ENCODE measurements at regions not wholly inside any gene's neighbourhood (a gene's known extent, or its start where the extent isn't known, plus 50 kb on each side); places are given as distances from the start of the nearest gene placed in this dataset.

GRCh38 chr3:88657459-88657858 is 450.0 kb upstream of the EPHA3 start:
- Histone ChIP-seq H3K9ac (no peak overlapping the region), H3K4me3 (ENCODE audit: low read depth in 2 of 2, low read length in 1 of 2) (no peak overlapping the region), H3K27ac (ENCODE audit: low read depth in 2 of 2, low read length in 1 of 2) (no peak overlapping the region), H3K36me3 (replicated peaks in 1 of 2; ENCODE audit: control insufficient read depth in 1 of 2, insufficient read depth in 2 of 2, low read length in 1 of 2) (no peaks in the 10 kb centered on the region), H3K27me3 (ENCODE audit: insufficient read depth) (no peaks in the 10 kb centered on the region), H3K4me2 (no peak overlapping the region), H3K9me3 (no peaks in the 10 kb centered on the region), H3K4me1 (ENCODE audit: control insufficient read depth in 1 of 2, insufficient read depth in 2 of 2, low read depth in 1 of 2, low read length in 1 of 2) (no peaks in the 10 kb centered on the region), H3F3A (replicated peaks; ENCODE audit: insufficient read depth) (no peaks in the 10 kb centered on the region), H3K79me2 (ENCODE audit: insufficient read depth) (no peaks in the 10 kb centered on the region), H3K9me2 (no peaks in the 10 kb centered on the region), H2AFZ (ENCODE audit: low read depth) (no peak overlapping the region), H4K20me1 (ENCODE audit: insufficient read depth) (no peaks in the 10 kb centered on the region)
- POLR2A ChIA-PET, result no interaction called here
- no peak for TF ChIP-seq MXI1 (IDR thresholded peaks at IDR 0.05; ENCODE audit: low read depth, low read length)
- TF ChIP-seq RXRA (IDR thresholded peaks at IDR 0.05; ENCODE audit: borderline replicate concordance, low read depth), result no peak
- TF ChIP-seq EZH2phosphoT487 (IDR thresholded peaks at IDR 0.05; ENCODE audit: borderline replicate concordance, low read depth), result no peak
- TF ChIP-seq RAD21 (IDR thresholded peaks at IDR 0.05; ENCODE audit: low read length), result no peak
- CTCF ChIA-PET, result no interaction called here
- 5% methylated on average over 4 of the region's 4 CpGs for WGBS (ENCODE audit: low lambda C conversion rate)
- no peak for DNase-seq

GRCh38 chr3:88661433-88661824 is 446.0 kb upstream of the EPHA3 start:
- Histone ChIP-seq H3K4me2 (no peak overlapping the region), H3F3A (replicated peaks; ENCODE audit: insufficient read depth) (no peaks in the 10 kb centered on the region), H3K4me3 (ENCODE audit: low read depth in 2 of 2, low read length in 1 of 2) (no peak overlapping the region), H4K20me1 (ENCODE audit: insufficient read depth) (no peaks in the 10 kb centered on the region), H3K4me1 (ENCODE audit: control insufficient read depth in 1 of 2, insufficient read depth in 2 of 2, low read depth in 1 of 2, low read length in 1 of 2) (no peaks in the 10 kb centered on the region), H3K79me2 (ENCODE audit: insufficient read depth) (no peaks in the 10 kb centered on the region), H3K36me3 (replicated peaks in 1 of 2; ENCODE audit: control insufficient read depth in 1 of 2, insufficient read depth in 2 of 2, low read length in 1 of 2) (no peaks in the 10 kb centered on the region), H3K9me3 (no peaks in the 10 kb centered on the region), H3K27ac (ENCODE audit: low read depth in 2 of 2, low read length in 1 of 2) (no peak overlapping the region), H3K27me3 (ENCODE audit: insufficient read depth) (no peaks in the 10 kb centered on the region), H3K9me2 (no peaks in the 10 kb centered on the region), H3K9ac (no peak overlapping the region), H2AFZ (ENCODE audit: low read depth) (no peak overlapping the region)
- TF ChIP-seq RCOR1 (IDR thresholded peaks at IDR 0.05; ENCODE audit: low read length), result no peak
- TF ChIP-seq, protein P1, sequence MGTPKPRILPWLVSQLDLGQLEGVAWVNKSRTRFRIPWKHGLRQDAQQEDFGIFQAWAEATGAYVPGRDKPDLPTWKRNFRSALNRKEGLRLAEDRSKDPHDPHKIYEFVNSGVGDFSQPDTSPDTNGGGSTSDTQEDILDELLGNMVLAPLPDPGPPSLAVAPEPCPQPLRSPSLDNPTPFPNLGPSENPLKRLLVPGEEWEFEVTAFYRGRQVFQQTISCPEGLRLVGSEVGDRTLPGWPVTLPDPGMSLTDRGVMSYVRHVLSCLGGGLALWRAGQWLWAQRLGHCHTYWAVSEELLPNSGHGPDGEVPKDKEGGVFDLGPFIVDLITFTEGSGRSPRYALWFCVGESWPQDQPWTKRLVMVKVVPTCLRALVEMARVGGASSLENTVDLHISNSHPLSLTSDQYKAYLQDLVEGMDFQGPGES (IDR thresholded peaks at IDR 0.05; ENCODE audit: low read depth, low read length), result no peak
- no peak for TF ChIP-seq SMC3 (IDR thresholded peaks at IDR 0.05; ENCODE audit: low read depth, low read length)
- TF ChIP-seq NFIC (IDR thresholded peaks at IDR 0.05; ENCODE audit: borderline replicate concordance), result no peak
- no peak for TF ChIP-seq GATA2 (CRISPR knock-in tag; IDR thresholded peaks at IDR 0.05)
- TF ChIP-seq EZH2phosphoT487 (IDR thresholded peaks at IDR 0.05; ENCODE audit: borderline replicate concordance, low read depth), result no peak
- no peak for TF ChIP-seq MEF2A (IDR thresholded peaks at IDR 0.05; ENCODE audit: borderline replicate concordance, low read depth)
- TF ChIP-seq RAD21 (IDR thresholded peaks at IDR 0.05; ENCODE audit: low read length), result no peak
- TF ChIP-seq, protein P2, sequence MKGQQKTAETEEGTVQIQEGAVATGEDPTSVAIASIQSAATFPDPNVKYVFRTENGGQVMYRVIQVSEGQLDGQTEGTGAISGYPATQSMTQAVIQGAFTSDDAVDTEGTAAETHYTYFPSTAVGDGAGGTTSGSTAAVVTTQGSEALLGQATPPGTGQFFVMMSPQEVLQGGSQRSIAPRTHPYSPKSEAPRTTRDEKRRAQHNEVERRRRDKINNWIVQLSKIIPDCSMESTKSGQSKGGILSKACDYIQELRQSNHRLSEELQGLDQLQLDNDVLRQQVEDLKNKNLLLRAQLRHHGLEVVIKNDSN (IDR thresholded peaks at IDR 0.05; ENCODE audit: borderline replicate concordance, low read depth), result no peak
- 2% methylated on average over 3 of the region's 3 CpGs for WGBS (ENCODE audit: low lambda C conversion rate)
- ChIA-PET CTCF (no interaction called here), POLR2A (no interaction called here)
- DNase-seq, result no peak

- Histone ChIP-seq H3F3A (replicated peaks; ENCODE audit: insufficient read depth) (no peaks in the 10 kb centered on the region), H3K9me3 (no peaks in the 10 kb centered on the region), H3K27ac (ENCODE audit: low read depth in 2 of 2, low read length in 1 of 2) (no peak overlapping the region), H3K79me2 (ENCODE audit: insufficient read depth) (no peaks in the 10 kb centered on the region), H4K20me1 (ENCODE audit: insufficient read depth) (no peaks in the 10 kb centered on the region), H3K36me3 (replicated peaks in 1 of 2; ENCODE audit: control insufficient read depth in 1 of 2, insufficient read depth in 2 of 2, low read length in 1 of 2) (no peaks in the 10 kb centered on the region), H2AFZ (ENCODE audit: low read depth) (no peak overlapping the region), H3K27me3 (ENCODE audit: insufficient read depth) (no peaks in the 10 kb centered on the region), H3K9ac (no peak overlapping the region), H3K9me2 (no peaks in the 10 kb centered on the region), H3K4me2 (no peak overlapping the region), H3K4me3 (ENCODE audit: low read depth in 2 of 2, low read length in 1 of 2) (no peak overlapping the region), H3K4me1 (ENCODE audit: control insufficient read depth in 1 of 2, insufficient read depth in 2 of 2, low read depth in 1 of 2, low read length in 1 of 2) (no peaks in the 10 kb centered on the region)
- 0% methylated on average over 2 of the region's 2 CpGs for WGBS (ENCODE audit: low lambda C conversion rate)
- TF ChIP-seq TEAD4 (IDR thresholded peaks at IDR 0.05; ENCODE audit: borderline replicate concordance, insufficient read depth), result no peak
- POLR2A ChIA-PET, result no interaction called here
- DNase-seq, result no peak
- CTCF ChIA-PET, result no interaction called here
Observed at GRCh38 chr3:88668180-88668579, 439.2 kb upstream of the EPHA3 start.
